ENCODE measurements at regions not wholly inside any gene's neighbourhood (a gene's known extent, or its start where the extent isn't known, plus 50 kb on each side); places are given as distances from the start of the nearest gene placed in this dataset.

- Histone ChIP-seq H3K9me3 (replicated peaks; ENCODE audit: control insufficient read depth, insufficient read depth, low read length) (no peaks in the 10 kb centered on the region), H3K4me1 (ENCODE audit: control insufficient read depth, extremely low read depth, insufficient read depth, low read length) (peaks cover 12% of the 10 kb centered on the region), H3K36me3 (ENCODE audit: control insufficient read depth in 2 of 2, extremely low read depth in 1 of 2, insufficient read depth in 2 of 2, low read length in 2 of 2) (no peaks in the 10 kb centered on the region), H3K27ac (ENCODE audit: insufficient read depth, low read depth, low read length) (no peak overlapping the region), H4K20me1 (replicated peaks; ENCODE audit: control insufficient read depth, extremely low read depth, insufficient read depth, low read length) (no peaks in the 10 kb centered on the region), H3K4me3 (replicated peaks in 1 of 3; ENCODE audit: insufficient read depth in 1 of 3, low read depth in 1 of 3, low read length in 3 of 3) (no peak overlapping the region), H3K9ac (replicated peaks; ENCODE audit: extremely low read depth, insufficient read depth, low read length) (no peak overlapping the region), H3K9me1 (replicated peaks; ENCODE audit: control insufficient read depth, extremely low read depth, insufficient read depth, low read length) (no peaks in the 10 kb centered on the region), H3K79me2 (ENCODE audit: control insufficient read depth, insufficient read depth, low read length) (no peaks in the 10 kb centered on the region), H3K4me2 (ENCODE audit: insufficient read depth, low read length) (peak overlapping the region; percentile 1), H2AFZ (ENCODE audit: low read depth, low read length) (no peak overlapping the region), H3K27me3 (ENCODE audit: control insufficient read depth in 2 of 2, insufficient read depth in 2 of 2, low read length in 2 of 2) (peaks cover 2 to 3% of the 10 kb centered on the region in 2 experiments)
- ChIA-PET CTCF (interaction anchor here (0.6 to 3.6 kb wide), 8 partner anchors 9 to 164 kb away, joined by 3 to 14 read pairs (median 3); no protein-coding TSS in a partner anchor), POLR2A (interaction anchor here (0.6 to 0.7 kb wide), 2 partner anchors 26 to 286 kb away, joined by 7 to 10 read pairs; no protein-coding TSS in a partner anchor)
- FAIRE-seq (peak; percentile 73), DNase-seq (ENCODE audit: low read depth, low spot score) (peak; percentile 71)
- TF ChIP-seq JUN (IDR thresholded peaks at IDR 0.05; ENCODE audit: borderline replicate concordance, insufficient read depth, insufficient read length, low read depth) = peak; percentile 89
- no peak for TF ChIP-seq POLR2A (IDR thresholded peaks at IDR 0.05; ENCODE audit: low read depth, low read length)
- no peak for TF ChIP-seq MYC (IDR thresholded peaks at IDR 0.05; ENCODE audit: low read depth, low read length)
- peak; percentile 95 for TF ChIP-seq FOS (IDR thresholded peaks at IDR 0.05; ENCODE audit: borderline replicate concordance, insufficient read depth, low read length)
- TF ChIP-seq CTCF (IDR thresholded peaks at IDR 0.05; ENCODE audit: extremely low read depth in 1 of 2, insufficient read depth in 1 of 2, low read depth in 1 of 2, low read length in 2 of 2) = no peak
- TF ChIP-seq GATA2 (IDR thresholded peaks at IDR 0.05; ENCODE audit: insufficient read depth, insufficient read length, low read depth, low read length) = no peak
- no peak for TF ChIP-seq MAX (IDR thresholded peaks at IDR 0.05; ENCODE audit: insufficient read depth, insufficient read length)
- no peak for TF ChIP-seq EZH2 (IDR thresholded peaks at IDR 0.05; ENCODE audit: borderline replicate concordance, low read depth, low read length, severe bottlenecking)
- peak; percentile 34 for TF ChIP-seq POLR2AphosphoS5 (IDR thresholded peaks at IDR 0.05; ENCODE audit: insufficient read depth, low read depth, low read length)
- dilution Hi-C loops (cut with MboI; ENCODE audit: extremely low pct_ligation_motif_present, low sequenced_read_pairs) = no loop called here
- BruUV-seq (replicated peaks) = no TSS peak
- intact Hi-C loops (cut with micrococcal nuclease) = no loop called here
Measured at GRCh38 chr1:212234431-212235395, 50.5 kb upstream of the PPP2R5A start.
